Kidney capillary endothelial cell (primary cell): ENCODE measurements at regions not wholly inside any gene's neighbourhood (a gene's known extent, or its start where the extent isn't known, plus 50 kb on each side); places are given as distances from the start of the nearest gene placed in this dataset.

Experiments used
- DNase-seq: peaks from one replicate; pipeline ENCODE4 v3.0.0-alpha.2; 2018; ENCODE audit warnings: low spot score

DNA sequence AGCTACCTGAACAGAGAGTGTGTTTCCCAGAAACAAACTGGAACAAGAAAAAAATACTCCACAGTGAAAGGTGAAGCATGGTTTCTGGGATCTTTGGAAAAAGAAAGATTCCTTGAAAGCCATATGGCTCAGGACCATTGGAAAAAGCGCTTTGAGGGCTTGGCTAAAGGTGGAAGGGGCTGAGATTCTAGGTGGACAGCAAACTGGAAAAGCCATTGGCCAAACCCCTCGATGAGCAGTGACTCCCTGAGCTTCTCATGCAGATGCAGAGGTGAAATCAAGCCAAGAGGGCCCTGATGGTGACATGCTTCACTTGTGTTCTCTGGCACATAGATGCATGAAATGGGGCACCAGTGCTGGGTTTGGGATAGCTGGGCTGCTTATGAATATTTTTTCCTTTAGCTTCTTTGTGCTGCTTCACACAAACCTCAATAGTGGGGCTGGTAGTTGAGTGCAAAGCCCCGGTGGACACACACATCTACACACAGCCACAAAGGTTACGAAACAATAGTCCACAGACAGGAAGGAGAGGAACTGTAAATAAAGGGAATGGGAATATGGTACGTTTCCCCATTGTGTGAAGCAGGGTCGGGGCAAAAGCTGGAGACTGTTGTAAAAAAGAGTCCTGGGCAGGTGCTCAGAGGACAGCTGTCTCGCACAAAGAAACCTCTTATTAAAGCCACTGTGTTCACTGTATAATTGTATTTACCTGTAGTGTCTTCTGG lies 117.8 kb downstream of the FOXA2 start:
- DNase-seq, result no peak

DNA sequence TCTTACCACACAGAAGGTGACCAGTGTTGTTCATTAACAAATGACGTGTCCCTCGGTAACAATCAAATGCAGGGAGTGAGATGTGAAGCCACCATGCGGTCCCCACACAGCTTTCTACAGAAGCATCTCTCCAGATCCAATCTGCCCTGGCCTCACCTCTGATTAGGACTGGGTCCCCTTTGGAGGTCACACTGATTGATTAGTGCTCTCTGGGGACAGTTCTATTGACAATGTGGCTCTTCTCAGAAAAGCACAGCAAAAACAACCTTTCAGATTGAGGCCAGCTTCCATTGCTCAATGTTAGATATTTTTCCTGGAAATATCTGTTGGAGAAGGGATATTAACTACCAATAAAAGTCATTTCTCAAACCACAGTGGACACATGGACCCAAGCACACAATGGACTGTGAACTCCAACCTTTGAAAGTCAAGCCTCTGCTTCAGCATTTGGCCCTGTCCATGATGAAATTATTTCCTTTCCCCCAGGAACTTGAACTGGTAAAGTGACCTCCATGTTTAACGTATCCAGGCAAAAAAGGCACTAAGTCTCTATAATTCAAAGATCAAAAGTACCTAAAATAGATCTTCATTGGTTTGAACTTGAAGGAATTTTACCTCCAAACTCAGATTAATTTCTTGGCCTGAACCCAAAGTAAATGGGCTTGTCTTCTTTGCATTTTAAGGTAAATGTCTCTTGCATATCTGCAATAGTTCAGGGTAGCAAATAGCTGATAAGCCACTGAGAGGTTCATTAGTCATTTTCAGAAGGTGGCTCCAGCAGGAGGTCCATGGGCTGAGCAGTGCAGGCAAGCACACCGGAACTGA lies 118.5 kb downstream of the FOXA2 start:
- DNase-seq, result no peak

DNA sequence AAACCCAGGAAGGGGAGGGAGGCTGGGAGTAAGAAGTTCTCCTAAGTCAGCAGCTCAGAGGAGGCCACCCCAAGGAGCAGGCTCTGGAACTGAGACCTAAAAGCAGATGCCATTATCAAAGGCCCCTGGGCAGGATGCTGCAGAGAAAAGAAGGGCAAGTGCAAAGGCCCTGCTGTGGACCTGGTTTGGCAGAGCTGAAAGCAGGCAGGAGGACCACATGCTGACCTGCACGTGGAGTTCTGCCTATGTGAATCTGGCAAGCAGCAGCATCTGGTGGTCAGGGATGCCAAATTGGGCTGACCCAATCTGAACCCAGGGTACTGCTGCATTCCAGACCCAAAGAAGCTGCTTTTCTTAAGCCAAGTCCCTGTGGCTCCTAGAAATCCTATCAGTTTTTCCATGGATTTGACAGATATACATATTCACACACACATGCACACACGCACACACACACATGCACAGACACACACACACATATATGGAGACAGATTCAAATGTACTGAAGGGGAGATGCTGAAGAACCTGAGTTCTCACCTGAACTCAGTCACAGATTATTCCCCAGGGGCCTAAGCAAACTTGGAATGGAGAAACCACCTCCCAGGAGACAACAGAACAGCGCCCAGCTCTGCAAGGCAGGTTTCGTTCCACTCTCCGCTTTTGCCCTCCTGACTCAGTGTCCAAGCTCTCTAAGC lies 119.9 kb downstream of the FOXA2 start:
- no peak for DNase-seq

DNA sequence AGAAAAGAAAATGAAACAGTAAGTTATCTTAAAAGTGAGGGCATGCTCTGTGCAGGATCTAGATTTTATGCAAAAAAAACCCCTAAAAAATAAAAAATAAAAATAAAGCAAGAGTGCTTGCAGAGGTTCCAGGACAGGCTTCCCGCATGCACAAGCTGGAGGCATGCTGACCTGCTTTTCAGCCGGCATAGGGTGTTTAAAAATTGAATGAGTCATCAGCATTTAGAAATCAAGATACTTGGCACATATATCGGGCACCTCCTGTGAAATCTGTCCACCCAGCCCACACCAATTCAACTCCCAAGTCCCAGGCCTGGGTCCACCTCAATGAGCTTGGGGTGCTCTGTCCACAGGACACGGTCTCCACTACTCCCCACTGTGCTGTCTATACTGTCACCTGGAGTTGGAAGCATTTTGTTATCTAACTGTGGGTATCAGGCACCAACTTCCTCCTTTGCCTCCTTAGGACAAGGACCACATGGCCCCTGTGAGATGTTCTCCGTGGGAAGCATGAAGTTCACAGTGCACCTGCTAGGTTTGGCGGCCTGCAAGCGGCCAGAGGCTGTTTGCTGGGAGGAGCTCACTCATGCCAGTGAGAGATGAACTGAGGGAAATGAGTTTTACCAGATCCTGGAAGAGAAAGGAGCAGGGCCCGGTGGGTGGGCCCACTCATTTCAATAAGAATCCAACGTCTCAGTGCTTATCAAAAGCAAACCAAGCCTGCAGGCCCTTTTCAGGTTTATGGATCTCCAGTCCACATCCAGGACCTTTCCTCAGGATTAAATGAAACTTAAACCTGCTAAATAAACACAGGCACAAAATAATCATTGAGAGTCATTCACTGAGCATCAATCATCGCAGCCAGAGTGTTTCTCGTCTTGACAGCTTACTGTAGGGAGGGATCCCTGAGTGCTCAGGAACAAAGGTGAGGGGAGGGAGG lies 121.1 kb downstream of the FOXA2 start:
- DNase-seq, result no peak

DNA sequence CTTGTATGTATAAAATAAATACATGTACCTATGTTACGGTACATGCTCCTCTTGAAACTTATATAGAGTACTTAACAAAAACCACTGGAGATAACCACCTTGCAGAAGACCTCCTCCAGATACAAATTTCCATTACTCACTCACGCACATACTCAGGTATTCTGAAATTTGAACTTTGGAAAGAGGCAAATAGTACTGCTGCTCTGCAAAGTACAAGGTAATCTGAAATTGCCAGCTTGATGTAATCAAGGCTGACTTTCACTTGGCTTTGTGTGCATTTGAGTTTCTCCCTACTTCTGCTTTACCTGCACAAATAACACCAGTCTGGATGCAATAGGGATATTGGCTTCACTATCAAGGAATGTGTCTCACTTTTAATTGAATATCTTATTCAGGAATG lies 123.6 kb downstream of the FOXA2 start:
- DNase-seq, result no peak

DNA sequence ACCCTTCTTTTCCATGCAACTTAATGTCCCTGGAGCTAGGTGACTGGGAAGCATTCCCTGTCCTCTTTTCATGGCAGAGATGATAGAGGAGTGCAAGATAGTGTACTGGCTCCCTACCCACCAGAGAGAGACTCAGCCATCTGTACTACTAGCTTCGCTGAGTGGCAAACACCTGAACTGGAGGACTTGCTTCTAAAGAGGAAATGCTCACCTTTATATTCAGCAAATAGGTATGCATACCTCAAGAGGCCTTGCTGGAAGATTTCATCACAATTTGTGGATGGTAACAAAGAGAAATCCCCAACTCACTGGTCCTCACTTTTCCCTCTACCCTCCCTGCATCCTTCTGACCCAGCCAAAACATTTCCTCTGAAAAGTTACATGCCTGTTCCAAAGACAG lies 124.1 kb downstream of the FOXA2 start:
- no peak for DNase-seq

DNA sequence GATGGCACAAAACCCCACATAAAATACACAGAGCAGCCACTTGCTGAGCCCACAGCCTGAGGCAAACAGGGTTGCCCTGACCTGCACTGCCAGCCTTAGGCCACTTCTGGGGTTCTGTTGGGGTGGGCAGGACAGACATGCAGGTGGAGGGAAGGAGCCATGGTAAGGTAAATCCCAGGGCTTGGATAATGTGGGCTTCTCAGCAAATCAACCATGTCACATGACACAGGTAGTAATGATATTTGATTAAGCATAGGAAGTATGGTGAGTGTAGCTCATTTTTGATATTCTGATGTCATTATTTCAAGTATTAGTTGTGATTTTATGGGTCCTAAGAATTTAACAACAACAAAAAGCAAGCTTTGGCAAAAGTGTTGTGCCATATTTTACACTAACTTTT lies 124.6 kb downstream of the FOXA2 start:
- no peak for DNase-seq

- no peak for DNase-seq
These were observed 128.3 kb downstream of the FOXA2 start for GRCh38 chr20:22456109-22456508.

- no peak for DNase-seq
These were observed 129.1 kb downstream of the FOXA2 start for GRCh38 chr20:22455259-22455658.

- DNase-seq, result peak; percentile 14
These were observed 130.9 kb downstream of the FOXA2 start for GRCh38 chr20:22453244-22454080.

DNA sequence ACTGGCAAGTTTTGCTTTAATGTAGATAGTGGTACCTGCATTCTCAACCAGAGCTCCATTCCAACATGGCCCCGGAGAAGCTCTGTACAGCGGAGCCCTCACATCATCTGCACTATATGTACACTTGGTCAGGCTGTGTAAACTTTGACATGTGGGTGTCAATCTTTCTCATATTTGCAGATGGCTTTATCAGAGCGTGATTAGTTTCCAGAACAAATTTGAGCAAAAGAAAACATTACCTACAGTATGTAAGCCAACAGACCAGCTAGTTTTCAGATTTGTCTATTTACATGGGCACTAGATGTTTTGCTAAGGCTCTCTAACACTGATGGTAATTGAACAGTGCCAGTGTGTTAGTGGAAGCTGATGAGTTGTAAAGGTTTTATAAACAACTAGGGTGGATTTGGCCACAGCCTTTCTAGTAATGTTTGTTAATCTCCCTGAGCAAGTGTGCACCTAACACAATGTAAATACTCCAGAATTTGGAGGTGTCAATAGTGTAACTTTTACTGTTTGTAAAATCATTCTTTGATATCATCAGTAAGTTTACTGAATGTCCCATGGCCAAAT lies 131.8 kb downstream of the FOXA2 start:
- no peak for DNase-seq

GRCh38 chr20:22450537-22450936 lies 133.8 kb downstream of the FOXA2 start:
- no peak for DNase-seq

DNA sequence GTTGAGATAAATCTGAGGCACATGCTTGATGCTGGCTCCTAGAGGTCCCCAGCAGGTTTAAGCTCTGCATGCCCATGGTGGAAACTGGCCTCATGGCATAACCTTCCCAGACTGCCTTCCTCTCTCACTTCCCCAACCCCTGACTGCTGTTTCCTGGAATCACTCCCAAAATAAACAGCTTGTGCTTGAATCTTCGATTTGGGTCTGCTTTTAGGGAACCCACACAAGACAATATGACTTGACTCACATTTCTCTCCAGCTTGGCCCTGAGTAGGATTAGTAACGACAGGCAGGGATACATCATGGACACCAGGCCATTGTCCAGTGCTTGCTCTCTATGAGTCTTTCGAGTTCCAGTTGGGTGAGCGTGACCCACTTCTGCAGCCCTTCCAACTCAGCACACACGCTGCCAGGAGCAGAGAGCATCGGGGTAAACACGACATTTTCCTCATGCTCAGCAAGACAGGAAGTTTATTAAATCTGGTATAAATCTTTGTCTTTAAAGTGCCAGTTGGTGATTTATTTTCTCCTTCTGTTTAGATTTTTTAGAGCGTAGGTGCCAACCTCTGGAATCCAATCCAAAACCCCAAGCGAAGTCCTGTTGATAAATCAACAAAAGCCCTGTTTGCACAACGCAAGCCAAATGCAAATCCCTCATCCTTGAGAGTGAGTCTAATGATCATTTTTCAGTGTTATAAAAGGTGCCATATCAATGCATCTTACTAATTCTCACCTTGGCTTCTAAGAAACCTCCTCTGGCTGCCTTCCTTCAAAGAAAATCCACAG lies 135.0 kb downstream of the FOXA2 start:
- no peak for DNase-seq

DNA sequence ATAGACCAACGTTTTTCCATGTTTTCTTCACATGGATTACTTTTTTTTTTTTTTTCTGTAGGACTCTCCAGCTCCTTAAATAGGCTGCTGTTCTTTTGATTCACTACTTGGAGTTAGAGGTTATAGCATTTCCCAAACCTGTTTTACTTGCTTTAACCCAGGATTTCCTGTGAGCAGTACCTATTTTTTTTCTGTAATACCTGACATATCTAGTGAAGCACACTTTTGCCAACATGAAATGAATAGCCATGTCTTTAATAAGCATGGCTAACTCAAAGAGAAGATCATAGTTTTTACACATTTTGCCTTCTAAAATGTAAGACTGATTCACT lies 137.0 kb downstream of the FOXA2 start:
- no peak for DNase-seq

DNA sequence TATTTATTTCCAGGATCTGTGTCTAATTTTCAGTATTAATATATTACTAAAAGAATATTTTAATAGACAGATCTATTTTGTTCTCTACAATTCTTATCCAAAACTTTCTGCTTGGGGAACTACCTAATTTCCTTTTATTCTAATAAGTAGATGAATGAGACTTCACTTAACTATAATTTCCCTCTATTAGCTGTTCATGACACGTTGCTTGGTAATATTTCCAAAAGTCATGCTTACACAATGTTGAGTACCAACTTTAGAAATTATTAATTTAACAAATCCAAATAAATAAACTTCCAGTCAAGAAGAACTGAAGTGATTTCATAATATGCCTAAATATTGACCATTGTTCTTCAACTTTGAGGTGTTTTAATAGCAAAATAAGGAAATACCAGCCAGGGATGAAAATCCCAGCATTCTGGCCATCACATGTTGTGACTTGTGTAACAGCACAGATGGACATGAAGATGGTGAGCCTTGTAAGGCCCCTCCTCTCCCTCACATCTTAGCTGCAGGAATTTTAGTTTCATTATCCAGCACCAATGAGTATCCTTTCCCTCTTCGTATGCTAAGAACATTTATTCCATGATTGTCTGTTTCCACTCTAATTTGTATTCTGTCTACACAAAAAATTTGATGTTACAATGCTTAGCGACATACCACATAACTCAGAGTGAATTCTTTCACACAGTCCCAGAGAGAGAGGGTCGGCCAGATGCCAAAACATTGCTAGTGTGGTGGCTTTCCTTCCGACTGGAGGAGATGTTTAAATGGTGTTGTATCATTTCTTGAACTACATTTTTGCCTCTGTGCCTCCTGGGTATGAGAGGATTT lies 137.5 kb downstream of the FOXA2 start:
- DNase-seq, result no peak

DNA sequence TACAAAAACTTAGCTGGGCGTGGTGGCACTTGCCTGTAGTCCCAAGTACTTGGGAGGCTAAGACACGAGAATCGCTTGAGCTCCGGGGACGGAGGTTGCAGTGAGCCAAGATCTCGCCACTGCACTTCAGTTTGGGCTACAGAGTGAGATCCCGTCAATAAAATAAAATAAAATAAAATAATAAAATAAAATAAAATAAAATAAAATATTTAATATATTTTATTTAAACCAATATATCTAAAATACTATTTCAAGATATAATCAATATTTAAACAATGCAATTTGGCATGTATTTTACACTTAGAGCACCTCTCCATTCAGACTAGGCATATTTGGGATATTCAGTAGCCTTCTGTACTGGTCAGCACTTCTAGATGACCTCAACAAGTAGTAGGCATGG lies 142.1 kb downstream of the FOXA2 start:
- DNase-seq, result no peak

DNA sequence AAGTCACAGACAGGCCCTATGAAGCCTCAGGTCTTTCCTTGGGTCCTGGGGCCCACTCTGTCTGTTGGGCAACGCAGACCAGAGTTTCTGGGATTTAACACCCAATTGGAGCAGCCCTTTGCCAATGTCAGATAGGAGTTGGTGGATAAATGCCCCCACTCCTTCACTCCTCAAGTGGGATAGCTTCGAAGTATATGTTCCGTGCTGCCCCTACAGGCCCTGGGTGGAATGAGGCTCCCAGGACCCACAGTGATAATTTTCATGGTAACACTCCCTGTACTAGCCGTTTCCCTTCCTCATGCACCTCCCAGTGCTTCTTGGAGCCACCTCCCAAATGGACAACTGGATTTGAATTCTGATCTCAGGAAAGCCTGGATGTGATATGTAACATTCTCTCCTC lies 145.4 kb downstream of the FOXA2 start:
- DNase-seq, result no peak

DNA sequence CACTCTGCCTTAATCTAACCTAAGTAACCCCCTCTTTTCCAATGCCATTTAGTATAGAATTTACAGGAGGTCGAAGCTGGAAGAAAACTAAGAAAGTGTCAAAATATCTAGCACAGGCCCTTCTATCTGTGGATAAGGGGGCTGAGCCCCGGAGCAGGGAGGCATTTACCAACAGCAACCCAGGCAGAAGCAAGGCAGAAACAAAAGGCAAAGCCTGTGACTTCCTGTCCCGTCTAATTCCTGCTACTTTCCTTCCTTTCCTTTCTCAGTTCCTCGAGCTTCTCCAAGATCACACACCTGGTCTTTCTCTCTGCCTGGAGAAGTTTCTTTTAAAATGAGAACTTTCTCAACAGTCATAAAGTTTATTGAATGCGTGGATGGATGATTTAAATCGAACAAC lies 146.0 kb downstream of the FOXA2 start:
- no peak for DNase-seq

- DNase-seq, result no peak
These were observed 147.0 kb downstream of the FOXA2 start for GRCh38 chr20:22437354-22437753.
